ENCODE measurements at regions not wholly inside any gene's neighbourhood (a gene's known extent, or its start where the extent isn't known, plus 50 kb on each side); places are given as distances from the start of the nearest gene placed in this dataset.

- TF ChIP-seq CTCF (IDR thresholded peaks at IDR 0.05; ENCODE audit: low read depth, low read length) (no peak), EZH2phosphoT487 (IDR thresholded peaks at IDR 0.05; ENCODE audit: low read depth) (no peak)
These were observed 75.3 kb downstream of the OTOL1 start for GRCh38 chr3:161571951-161572350.

All from OCI-LY3 (cell line).